Endothelial cell of umbilical vein (primary cell): ENCODE measurements at regions not wholly inside any gene's neighbourhood (a gene's known extent, or its start where the extent isn't known, plus 50 kb on each side); places are given as distances from the start of the nearest gene placed in this dataset.

Experiments used
- BruUV-seq: library from RNA; stranded (reverse); fragments of 400-500 nt; replicated peaks from 2 replicates; lab custom pipeline; 2021; lab: Mats Ljungman, UMichigan
- CTCF ChIA-PET: fragments of 300-600, 350-600 bp; sonication (Branson Sonifier 250); formaldehyde crosslinking; loops from one replicate; lab custom pipeline; 2021; ENCODE audit warnings: antibody characterized with exemption, inconsistent platforms; lab: Charles Lee
- POLR2A ChIA-PET: fragments of 300-600, 350-600 bp; sonication (Branson Sonifier 250); formaldehyde crosslinking; loops from one replicate; lab custom pipeline; 2021; ENCODE audit warnings: antibody characterized with exemption, inconsistent platforms; lab: Charles Lee
- DNase-seq: peaks from one replicate; pipeline ENCODE4 v3.0.0-alpha.2; 2011; ENCODE audit warnings: low read depth, low spot score
- FAIRE-seq: peaks from 2 replicates; lab custom pipeline; 2011; peaks lifted over from hg19 to GRCh38; lab: Jason Lieb, UNC
- H2AFZ ChIP-seq: 2 replicates; pipeline ENCODE4 v1.6.0; 2012; ENCODE audit warnings: low read depth, low read length, control low read depth, inconsistent platforms
- H3K27ac ChIP-seq: 2 replicates; pipeline ENCODE4 v1.5.1; 2011; ENCODE audit warnings: low read depth, mild to moderate bottlenecking, control low read depth, low read length, moderate library complexity; ENCODE audit not compliant: insufficient read depth
- H3K27me3 ChIP-seq, 2 experiments: 2 replicates each; pipeline versions ENCODE4 v1.6.0 to v1.6.1; 2011; ENCODE audit warnings: low read length in 2 of 2, mixed read lengths in 1 of 2; ENCODE audit not compliant: control insufficient read depth in 2 of 2, insufficient read depth in 2 of 2
- H3K36me3 ChIP-seq, 2 experiments: 2 replicates in 1 of 2; 3 replicates in 1 of 2; pipeline ENCODE4 v1.5.1; 2011; ENCODE audit warnings: low read length in 2 of 2, mild to moderate bottlenecking in 1 of 2, moderate library complexity in 1 of 2; ENCODE audit not compliant: control insufficient read depth in 2 of 2, insufficient read depth in 2 of 2; ENCODE audit errors: extremely low read depth in 1 of 2
- H3K4me1 ChIP-seq: 3 replicates; pipeline ENCODE4 v1.5.1; 2011; ENCODE audit warnings: mild to moderate bottlenecking, low read length; ENCODE audit not compliant: control insufficient read depth, insufficient read depth; ENCODE audit errors: extremely low read depth
- H3K4me2 ChIP-seq: 2 replicates; pipeline ENCODE4 v1.6.1; 2011; ENCODE audit warnings: low read length, control low read depth, mixed read lengths; ENCODE audit not compliant: insufficient read depth
- H3K4me3 ChIP-seq, 3 experiments: fragments of 200-600 bp in 1 of 3; sonication (generic), shearing (Covaris generic) in 1 of 3; replicated peaks in 1 of 3; 2 replicates each; pipeline ENCODE4 v1.5.1; 2011 to 2016; ENCODE audit warnings: control low read depth in 3 of 3, low read length in 3 of 3, mild to moderate bottlenecking in 2 of 3, inconsistent platforms in 1 of 3, low read depth in 1 of 3, moderate library complexity in 1 of 3; ENCODE audit not compliant: insufficient read depth in 1 of 3
- H3K79me2 ChIP-seq: 2 replicates; pipeline ENCODE4 v1.6.0; 2012; ENCODE audit warnings: low read length, inconsistent platforms; ENCODE audit not compliant: control insufficient read depth, insufficient read depth
- H3K9ac ChIP-seq: replicated peaks from 2 replicates; pipeline ENCODE3; 2011; ENCODE audit warnings: low read length, control low read depth; ENCODE audit not compliant: insufficient read depth; ENCODE audit errors: extremely low read depth
- H3K9me1 ChIP-seq: replicated peaks from 3 replicates; pipeline ENCODE4 v1.6.0; 2011; ENCODE audit warnings: mild to moderate bottlenecking, low read length; ENCODE audit not compliant: control insufficient read depth, insufficient read depth; ENCODE audit errors: extremely low read depth
- H3K9me3 ChIP-seq: replicated peaks from 2 replicates; pipeline ENCODE4 v1.5.1; 2012; ENCODE audit warnings: low read length, inconsistent platforms; ENCODE audit not compliant: control insufficient read depth, insufficient read depth
- H4K20me1 ChIP-seq: replicated peaks from 2 replicates; pipeline ENCODE3; 2011; ENCODE audit warnings: mild to moderate bottlenecking, low read length; ENCODE audit not compliant: control insufficient read depth, insufficient read depth; ENCODE audit errors: extremely low read depth
- EZH2 ChIP-seq: IDR thresholded peaks from 2 replicates; pipeline ENCODE4 v1.6.1; 2012; ENCODE audit warnings: borderline replicate concordance, low read depth, mild to moderate bottlenecking, moderate library complexity, low read length, inconsistent platforms; ENCODE audit not compliant: severe bottlenecking
- FOS ChIP-seq: IDR thresholded peaks from 2 replicates; pipeline ENCODE4 v1.6.1; 2011; ENCODE audit warnings: mild to moderate bottlenecking, low read length, moderate library complexity, borderline replicate concordance; ENCODE audit not compliant: insufficient read depth
- GATA2 ChIP-seq: IDR thresholded peaks from 2 replicates; pipeline ENCODE4 v1.7.0; 2011; ENCODE audit warnings: low read depth, mild to moderate bottlenecking, moderate library complexity, mixed read lengths, low read length; ENCODE audit not compliant: insufficient read length, insufficient read depth
- JUN ChIP-seq: IDR thresholded peaks from 2 replicates; pipeline ENCODE4 v1.6.1; 2011; ENCODE audit warnings: borderline replicate concordance, low read depth; ENCODE audit not compliant: insufficient read length, insufficient read depth
- MYC ChIP-seq: IDR thresholded peaks from one replicate; pipeline ENCODE4 v1.6.1; 2011; ENCODE audit warnings: mild to moderate bottlenecking, low read depth, low read length
- POLR2A ChIP-seq: IDR thresholded peaks from 2 replicates; pipeline ENCODE4 v1.6.1; 2012; ENCODE audit warnings: low read depth, mild to moderate bottlenecking, control low read depth, low read length
- POLR2AphosphoS5 ChIP-seq: IDR thresholded peaks from 2 replicates; pipeline ENCODE4 v1.6.1; 2012; ENCODE audit warnings: low read depth, mild to moderate bottlenecking, control low read depth, low read length, moderate library complexity; ENCODE audit not compliant: insufficient read depth
- dilution Hi-C: fragments of 300-500 bp; cut with MboI; formaldehyde crosslinking; loops from one replicate; pipeline ENCODE4 v1.15.0; 2019; ENCODE audit warnings: low sequenced_read_pairs; ENCODE audit not compliant: extremely low pct_ligation_motif_present
- intact Hi-C: fragments of 100-400 bp; cut with micrococcal nuclease; formaldehyde crosslinking; loops from one replicate; pipeline ENCODE4 v1.10.0; 2022
- TF ChIP-seq, protein P1 (sequence below): IDR thresholded peaks from 2 replicates; pipeline ENCODE4 v1.6.1; 2011; ENCODE audit not compliant: insufficient read depth, insufficient read length
- TF ChIP-seq, protein P2 (sequence below), 2 donors: IDR thresholded peaks; 1 replicate in 1 of 2; 2 replicates in 1 of 2; pipeline ENCODE4 v1.5.1; 2011; ENCODE audit warnings: low read length in 2 of 2, mild to moderate bottlenecking in 2 of 2, moderate library complexity in 2 of 2, control low read depth in 1 of 2, inconsistent platforms in 1 of 2, low read depth in 1 of 2; ENCODE audit not compliant: insufficient read depth in 1 of 2; ENCODE audit errors: extremely low read depth in 1 of 2

DNA sequence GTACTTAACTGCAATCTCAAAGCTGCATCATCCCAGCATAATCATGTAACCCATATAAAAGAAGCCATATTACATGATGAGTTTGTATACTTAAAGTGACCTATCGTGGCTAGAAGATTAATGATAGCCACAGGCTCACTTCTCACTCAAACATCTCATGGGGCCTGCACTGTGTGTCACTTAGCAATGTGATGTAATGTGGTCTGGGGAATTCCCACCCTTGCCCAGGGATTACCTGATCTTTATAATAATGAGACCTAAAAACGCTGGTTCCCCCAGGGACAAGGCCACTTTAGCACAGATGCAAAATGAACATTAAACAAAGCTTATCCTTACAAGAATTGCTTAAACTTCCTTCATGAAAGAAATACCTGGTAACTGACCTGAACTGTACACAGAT is 427.1 kb upstream of the CNTNAP5 start:
- Histone ChIP-seq H2AFZ (no peak overlapping the region), H3K79me2 (no peaks in the 10 kb centered on the region), H3K4me3 (no peak overlapping the region), H3K9me1 (no peaks in the 10 kb centered on the region), H3K4me1 (no peaks in the 10 kb centered on the region), H3K9me3 (peaks cover 7% of the 10 kb centered on the region), H4K20me1 (no peaks in the 10 kb centered on the region), H3K27ac (no peak overlapping the region), H3K9ac (no peak overlapping the region), H3K36me3 (no peaks in the 10 kb centered on the region), H3K27me3 (no peaks in the 10 kb centered on the region), H3K4me2 (no peak overlapping the region)
- TF ChIP-seq, protein P1, sequence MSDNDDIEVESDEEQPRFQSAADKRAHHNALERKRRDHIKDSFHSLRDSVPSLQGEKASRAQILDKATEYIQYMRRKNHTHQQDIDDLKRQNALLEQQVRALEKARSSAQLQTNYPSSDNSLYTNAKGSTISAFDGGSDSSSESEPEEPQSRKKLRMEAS: no peak
- TF ChIP-seq EZH2: no peak
- no peak for TF ChIP-seq MYC
- no peak for TF ChIP-seq POLR2AphosphoS5
- TF ChIP-seq GATA2: no peak
- no peak for TF ChIP-seq FOS
- TF ChIP-seq, protein P2, sequence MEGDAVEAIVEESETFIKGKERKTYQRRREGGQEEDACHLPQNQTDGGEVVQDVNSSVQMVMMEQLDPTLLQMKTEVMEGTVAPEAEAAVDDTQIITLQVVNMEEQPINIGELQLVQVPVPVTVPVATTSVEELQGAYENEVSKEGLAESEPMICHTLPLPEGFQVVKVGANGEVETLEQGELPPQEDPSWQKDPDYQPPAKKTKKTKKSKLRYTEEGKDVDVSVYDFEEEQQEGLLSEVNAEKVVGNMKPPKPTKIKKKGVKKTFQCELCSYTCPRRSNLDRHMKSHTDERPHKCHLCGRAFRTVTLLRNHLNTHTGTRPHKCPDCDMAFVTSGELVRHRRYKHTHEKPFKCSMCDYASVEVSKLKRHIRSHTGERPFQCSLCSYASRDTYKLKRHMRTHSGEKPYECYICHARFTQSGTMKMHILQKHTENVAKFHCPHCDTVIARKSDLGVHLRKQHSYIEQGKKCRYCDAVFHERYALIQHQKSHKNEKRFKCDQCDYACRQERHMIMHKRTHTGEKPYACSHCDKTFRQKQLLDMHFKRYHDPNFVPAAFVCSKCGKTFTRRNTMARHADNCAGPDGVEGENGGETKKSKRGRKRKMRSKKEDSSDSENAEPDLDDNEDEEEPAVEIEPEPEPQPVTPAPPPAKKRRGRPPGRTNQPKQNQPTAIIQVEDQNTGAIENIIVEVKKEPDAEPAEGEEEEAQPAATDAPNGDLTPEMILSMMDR (IDR thresholded peaks at IDR 0.05; ENCODE audit: extremely low read depth in 1 of 2, insufficient read depth in 1 of 2, low read depth in 1 of 2, low read length in 2 of 2): no peak
- TF ChIP-seq JUN: no peak
- TF ChIP-seq POLR2A: no peak
- ChIA-PET POLR2A (no interaction called here), CTCF (no interaction called here)
- no peak for FAIRE-seq
- dilution Hi-C loops (no loop called here), intact Hi-C loops (no loop called here)
- DNase-seq: no peak
- BruUV-seq: no TSS peak
